ENCODE measurements at regions not wholly inside any gene's neighbourhood (a gene's known extent, or its start where the extent isn't known, plus 50 kb on each side); places are given as distances from the start of the nearest gene placed in this dataset.
"Not testable (repeated sequence)": the region's sequence is repeated elsewhere in the genome, so short reads cannot be mapped to it uniquely, and the experiment has no call there.

GRCh38 chr15:47066392-47066791 is 650.9 kb upstream of the SEMA6D start:
- no peak overlapping the region for H3K4me3 ChIP-seq

GRCh38 chr15:47077846-47078245 is 639.5 kb upstream of the SEMA6D start:
- ATAC-seq; CTCF ChIA-PET; H3K4me2 ChIP-seq; H3K4me1 ChIP-seq; FAIRE-seq; H3K4me3 ChIP-seq; DNase-seq (ENCODE audit: low read depth in 1 of 2, low spot score in 1 of 2); POLR2A ChIA-PET; H3K9me3 ChIP-seq; H3K27ac ChIP-seq: not testable (repeated sequence)
- 0% methylated on average over 4 of the region's 4 CpGs for WGBS (ENCODE audit: missing lambda C conversion rate)

More at GRCh38 chr15:47066392-47066791, 650.9 kb upstream of the SEMA6D start:
- Histone ChIP-seq H3K27ac (no peak overlapping the region), H3K4me1 (no peaks in the 10 kb centered on the region), H3K9me3 (no peaks in the 10 kb centered on the region), H3K4me2 (no peak overlapping the region)
- ATAC-seq (no peak), DNase-seq (ENCODE audit: low read depth in 1 of 2, low spot score in 1 of 2) (no peak), FAIRE-seq (no peak)
- no peak for TF ChIP-seq USF2 (IDR thresholded peaks at IDR 0.05)
- TF ChIP-seq RFX5 (IDR thresholded peaks at IDR 0.05) = no peak
- no peak for TF ChIP-seq HES2 (IDR thresholded peaks at IDR 0.05)
- TF ChIP-seq HDAC2 (IDR thresholded peaks at IDR 0.05) = no peak
- TF ChIP-seq ZSCAN20 (CRISPR knock-in tag; IDR thresholded peaks at IDR 0.05) = no peak
- TF ChIP-seq EHF (CRISPR knock-in tag; IDR thresholded peaks at IDR 0.05) = no peak
- TF ChIP-seq PHF8 (IDR thresholded peaks at IDR 0.05; ENCODE audit: borderline replicate concordance, low read depth) = no peak
- no peak for TF ChIP-seq BHLHE40 (IDR thresholded peaks at IDR 0.05; ENCODE audit: low read depth, low read length)
- 11% methylated on average over 7 of the region's 7 CpGs for WGBS (ENCODE audit: missing lambda C conversion rate)
- ChIA-PET POLR2A (no interaction called here), CTCF (no interaction called here)

- no peak for TF ChIP-seq E2F6 (IDR thresholded peaks at IDR 0.05; ENCODE audit: borderline replicate concordance, low read depth)
- TF ChIP-seq GATA3 (IDR thresholded peaks at IDR 0.05; ENCODE audit: borderline replicate concordance) = no peak
- no peak for TF ChIP-seq HEYL (CRISPR knock-in tag; IDR thresholded peaks at IDR 0.05)
- Histone ChIP-seq H3K27ac (no peak overlapping the region), H3K9me3 (no peaks in the 10 kb centered on the region), H3K4me2 (no peak overlapping the region), H3K4me1 (no peaks in the 10 kb centered on the region), H3K4me3 (no peak overlapping the region)
- POLR2A ChIA-PET = no interaction called here
- CTCF ChIA-PET = no interaction called here
- no peak for FAIRE-seq
- WGBS (ENCODE audit: missing lambda C conversion rate) = 2% methylated on average over 2 of the region's 2 CpGs
- DNase-seq (ENCODE audit: low read depth in 1 of 2, low spot score in 1 of 2) = no peak
- ATAC-seq = no peak
These were observed 621.5 kb upstream of the SEMA6D start for GRCh38 chr15:47095833-47096232.

- CTCF ChIA-PET; H3K4me1 ChIP-seq; FAIRE-seq; ATAC-seq; POLR2A ChIA-PET; DNase-seq (ENCODE audit: low read depth in 1 of 2, low spot score in 1 of 2); H3K4me2 ChIP-seq; H3K4me3 ChIP-seq; H3K27ac ChIP-seq; H3K9me3 ChIP-seq: not testable (repeated sequence)
These were observed 618.8 kb upstream of the SEMA6D start for GRCh38 chr15:47098526-47098925.

GRCh38 chr15:47099801-47100200 is 617.5 kb upstream of the SEMA6D start:
- H3K4me3 ChIP-seq; POLR2A ChIA-PET; CTCF ChIA-PET; H3K4me2 ChIP-seq; FAIRE-seq; H3K27ac ChIP-seq; H3K4me1 ChIP-seq; H3K9me3 ChIP-seq; DNase-seq (ENCODE audit: low read depth in 1 of 2, low spot score in 1 of 2); ATAC-seq: not testable (repeated sequence)
- WGBS (ENCODE audit: missing lambda C conversion rate) = 0% methylated on average over 1 of the region's 6 CpGs

- FAIRE-seq; H3K4me1 ChIP-seq; H3K9me3 ChIP-seq; ATAC-seq; CTCF ChIA-PET; H3K27ac ChIP-seq; DNase-seq (ENCODE audit: low read depth in 1 of 2, low spot score in 1 of 2); POLR2A ChIA-PET; H3K4me2 ChIP-seq; H3K4me3 ChIP-seq: not testable (repeated sequence)
- 18% methylated on average over 4 of the region's 4 CpGs for WGBS (ENCODE audit: missing lambda C conversion rate)
These were observed 608.5 kb upstream of the SEMA6D start for GRCh38 chr15:47108800-47109199.

Data from A549 (cell line).